ENCODE measurements at regions not wholly inside any gene's neighbourhood (a gene's known extent, or its start where the extent isn't known, plus 50 kb on each side); places are given as distances from the start of the nearest gene placed in this dataset.

DNA sequence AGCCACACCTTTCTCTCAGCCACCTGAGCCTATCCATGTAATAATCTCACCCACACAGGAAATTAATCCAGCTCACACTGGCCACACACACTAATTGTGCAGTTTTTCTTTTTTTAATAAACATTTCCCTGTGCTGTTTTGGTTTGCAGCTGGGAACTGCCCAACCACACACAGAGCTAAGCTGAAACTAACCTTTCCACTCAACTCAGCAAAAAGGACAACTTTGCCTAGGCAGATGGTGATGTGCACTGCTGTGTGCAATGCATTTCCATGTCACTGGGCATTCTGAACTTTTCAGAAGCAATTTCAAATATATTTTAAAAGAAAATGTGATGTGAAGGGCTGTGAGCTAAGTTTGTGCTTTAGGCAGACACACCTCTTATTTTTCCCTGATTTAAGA is 70.0 kb upstream of the TLL1 start:
- TF ChIP-seq, protein P1, sequence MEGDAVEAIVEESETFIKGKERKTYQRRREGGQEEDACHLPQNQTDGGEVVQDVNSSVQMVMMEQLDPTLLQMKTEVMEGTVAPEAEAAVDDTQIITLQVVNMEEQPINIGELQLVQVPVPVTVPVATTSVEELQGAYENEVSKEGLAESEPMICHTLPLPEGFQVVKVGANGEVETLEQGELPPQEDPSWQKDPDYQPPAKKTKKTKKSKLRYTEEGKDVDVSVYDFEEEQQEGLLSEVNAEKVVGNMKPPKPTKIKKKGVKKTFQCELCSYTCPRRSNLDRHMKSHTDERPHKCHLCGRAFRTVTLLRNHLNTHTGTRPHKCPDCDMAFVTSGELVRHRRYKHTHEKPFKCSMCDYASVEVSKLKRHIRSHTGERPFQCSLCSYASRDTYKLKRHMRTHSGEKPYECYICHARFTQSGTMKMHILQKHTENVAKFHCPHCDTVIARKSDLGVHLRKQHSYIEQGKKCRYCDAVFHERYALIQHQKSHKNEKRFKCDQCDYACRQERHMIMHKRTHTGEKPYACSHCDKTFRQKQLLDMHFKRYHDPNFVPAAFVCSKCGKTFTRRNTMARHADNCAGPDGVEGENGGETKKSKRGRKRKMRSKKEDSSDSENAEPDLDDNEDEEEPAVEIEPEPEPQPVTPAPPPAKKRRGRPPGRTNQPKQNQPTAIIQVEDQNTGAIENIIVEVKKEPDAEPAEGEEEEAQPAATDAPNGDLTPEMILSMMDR (IDR thresholded peaks at IDR 0.05): no peak
- TF ChIP-seq EP300 (IDR thresholded peaks at IDR 0.05; ENCODE audit: low read depth) (no peak), POLR2A (IDR thresholded peaks at IDR 0.05) (no peak)

Measured in transverse colon (tissue), 3 donors.